Activated naive CD4-positive, alpha-beta T cell treated with anti-CD3 and anti-CD28 coated beads for 36 hours (primary cell): ENCODE measurements at regions not wholly inside any gene's neighbourhood (a gene's known extent, or its start where the extent isn't known, plus 50 kb on each side); places are given as distances from the start of the nearest gene placed in this dataset.
"Not testable (repeated sequence)": the region's sequence is repeated elsewhere in the genome, so short reads cannot be mapped to it uniquely, and the experiment has no call there.

Experiments used
- CTCF ChIA-PET: fragments of 350-600 bp; sonication (Branson Sonifier 250); formaldehyde crosslinking; loops from one replicate; lab custom pipeline; 2021; ENCODE audit warnings: antibody characterized with exemption; lab: Charles Lee
- DNase-seq: peaks from one replicate; pipeline ENCODE4 v3.0.0-alpha.2; 2020
- H3K27ac Mint-ChIP-seq: one replicate; pipeline ENCODE4 v1.8.0; 2021; ENCODE audit warnings: mild to moderate bottlenecking, mixed read lengths
- H3K27me3 Mint-ChIP-seq: one replicate; pipeline ENCODE4 v1.8.0; 2021; ENCODE audit warnings: low read depth, mixed read lengths
- H3K36me3 Mint-ChIP-seq: one replicate; pipeline ENCODE4 v1.8.0; 2021; ENCODE audit warnings: low read depth, mixed read lengths
- H3K4me1 Mint-ChIP-seq: one replicate; pipeline ENCODE4 v1.8.0; 2021; ENCODE audit warnings: low read depth, mixed read lengths
- H3K4me3 Mint-ChIP-seq: one replicate; pipeline ENCODE4 v1.8.0; 2021; ENCODE audit warnings: mild to moderate bottlenecking, moderate library complexity, mixed read lengths
- H3K9me3 Mint-ChIP-seq: one replicate; pipeline ENCODE4 v1.8.0; 2021; ENCODE audit warnings: mixed read lengths
- intact Hi-C: fragments of 100-400 bp; cut with micrococcal nuclease; formaldehyde crosslinking; loops from one replicate; pipeline ENCODE4 v1.15.1; 2023

GRCh38 chr5:97955450-97955849, 772.4 kb upstream of the RIOK2 start:
- no peaks in the 10 kb centered on the region for H3K4me1 Mint-ChIP-seq
- intact Hi-C loops = no loop called here
- no peak for DNase-seq
- H3K4me3 Mint-ChIP-seq = no peak overlapping the region
- CTCF ChIA-PET = no interaction called here
- peaks cover 4% of the 10 kb centered on the region for H3K9me3 Mint-ChIP-seq
- H3K27me3 Mint-ChIP-seq = no peaks in the 10 kb centered on the region
- H3K27ac Mint-ChIP-seq = no peak overlapping the region
- H3K36me3 Mint-ChIP-seq = no peaks in the 10 kb centered on the region

GRCh38 chr5:97967292-97967691, 784.2 kb upstream of the RIOK2 start:
- Mint-ChIP-seq H3K27ac (no peak overlapping the region), H3K4me3 (no peak overlapping the region), H3K27me3 (no peaks in the 10 kb centered on the region), H3K4me1 (no peaks in the 10 kb centered on the region), H3K9me3 (no peaks in the 10 kb centered on the region), H3K36me3 (no peaks in the 10 kb centered on the region)
- CTCF ChIA-PET = no interaction called here
- intact Hi-C loops = no loop called here
- no peak for DNase-seq

GRCh38 chr5:97968346-97968745, 785.3 kb upstream of the RIOK2 start:
- CTCF ChIA-PET = no interaction called here
- Mint-ChIP-seq H3K4me3 (no peak overlapping the region), H3K36me3 (no peaks in the 10 kb centered on the region), H3K27ac (no peak overlapping the region), H3K4me1 (no peaks in the 10 kb centered on the region), H3K9me3 (no peaks in the 10 kb centered on the region), H3K27me3 (no peaks in the 10 kb centered on the region)
- DNase-seq = no peak
- intact Hi-C loops = no loop called here

GRCh38 chr5:97979740-97980139, 793.7 kb upstream of the RGMB start:
- Mint-ChIP-seq H3K9me3 (no peaks in the 10 kb centered on the region), H3K27me3 (no peaks in the 10 kb centered on the region), H3K36me3 (no peaks in the 10 kb centered on the region), H3K4me1 (no peaks in the 10 kb centered on the region), H3K4me3 (no peak overlapping the region), H3K27ac (no peak overlapping the region)
- CTCF ChIA-PET = no interaction called here
- no peak for DNase-seq
- intact Hi-C loops = no loop called here

GRCh38 chr5:97980291-97980690, 793.2 kb upstream of the RGMB start:
- intact Hi-C loops = no loop called here
- H3K9me3 Mint-ChIP-seq = no peaks in the 10 kb centered on the region
- H3K27me3 Mint-ChIP-seq = no peaks in the 10 kb centered on the region
- CTCF ChIA-PET = no interaction called here
- H3K4me3 Mint-ChIP-seq = no peak overlapping the region
- H3K27ac Mint-ChIP-seq = no peak overlapping the region
- no peaks in the 10 kb centered on the region for H3K36me3 Mint-ChIP-seq
- no peak for DNase-seq
- H3K4me1 Mint-ChIP-seq = no peaks in the 10 kb centered on the region

GRCh38 chr5:97986069-97986468, 787.4 kb upstream of the RGMB start:
- Mint-ChIP-seq H3K9me3 (no peaks in the 10 kb centered on the region), H3K36me3 (no peaks in the 10 kb centered on the region), H3K4me1 (no peaks in the 10 kb centered on the region), H3K27ac (no peak overlapping the region), H3K27me3 (peaks cover 2% of the 10 kb centered on the region), H3K4me3 (no peak overlapping the region)
- DNase-seq = no peak
- intact Hi-C loops = no loop called here
- CTCF ChIA-PET = no interaction called here

- Mint-ChIP-seq H3K9me3 (peaks cover 8% of the 10 kb centered on the region), H3K27ac (no peak overlapping the region), H3K4me3 (no peak overlapping the region), H3K27me3 (peaks cover 2% of the 10 kb centered on the region), H3K36me3 (no peaks in the 10 kb centered on the region), H3K4me1 (no peaks in the 10 kb centered on the region)
- no peak for DNase-seq
- CTCF ChIA-PET = no interaction called here
- intact Hi-C loops = no loop called here
Measured at GRCh38 chr5:97991236-97991635, 782.2 kb upstream of the RGMB start.

- CTCF ChIA-PET = no interaction called here
- Mint-ChIP-seq H3K27me3 (no peaks in the 10 kb centered on the region), H3K9me3 (peaks cover 8% of the 10 kb centered on the region), H3K36me3 (no peaks in the 10 kb centered on the region), H3K4me3 (no peak overlapping the region), H3K27ac (no peak overlapping the region), H3K4me1 (no peaks in the 10 kb centered on the region)
- intact Hi-C loops = no loop called here
- no peak for DNase-seq
Measured at GRCh38 chr5:97998941-97999340, 774.5 kb upstream of the RGMB start.

GRCh38 chr5:98004463-98004862, 769.0 kb upstream of the RGMB start:
- CTCF ChIA-PET = no interaction called here
- no peaks in the 10 kb centered on the region for H3K27me3 Mint-ChIP-seq
- H3K27ac Mint-ChIP-seq = no peak overlapping the region
- peaks cover 2% of the 10 kb centered on the region for H3K9me3 Mint-ChIP-seq
- no peak overlapping the region for H3K4me3 Mint-ChIP-seq
- no peaks in the 10 kb centered on the region for H3K36me3 Mint-ChIP-seq
- intact Hi-C loops = no loop called here
- H3K4me1 Mint-ChIP-seq = no peaks in the 10 kb centered on the region
- no peak for DNase-seq

GRCh38 chr5:98016771-98017170, 756.7 kb upstream of the RGMB start:
- no peaks in the 10 kb centered on the region for H3K9me3 Mint-ChIP-seq
- no peaks in the 10 kb centered on the region for H3K27me3 Mint-ChIP-seq
- no peak overlapping the region for H3K27ac Mint-ChIP-seq
- no peaks in the 10 kb centered on the region for H3K4me1 Mint-ChIP-seq
- H3K36me3 Mint-ChIP-seq = no peaks in the 10 kb centered on the region
- H3K4me3 Mint-ChIP-seq = no peak overlapping the region
- CTCF ChIA-PET = no interaction called here
- intact Hi-C loops = no loop called here
- DNase-seq = no peak

- H3K27me3 Mint-ChIP-seq, CTCF ChIA-PET, H3K4me1 Mint-ChIP-seq, H3K9me3 Mint-ChIP-seq, DNase-seq, H3K4me3 Mint-ChIP-seq, H3K36me3 Mint-ChIP-seq, H3K27ac Mint-ChIP-seq, intact Hi-C loops: not testable (repeated sequence)
Measured at GRCh38 chr5:98030273-98030672, 743.2 kb upstream of the RGMB start.

GRCh38 chr5:98031036-98031435, 742.4 kb upstream of the RGMB start:
- H3K9me3 Mint-ChIP-seq, H3K27ac Mint-ChIP-seq, H3K4me1 Mint-ChIP-seq, DNase-seq, CTCF ChIA-PET, H3K36me3 Mint-ChIP-seq, H3K27me3 Mint-ChIP-seq, H3K4me3 Mint-ChIP-seq, intact Hi-C loops: not testable (repeated sequence)

- intact Hi-C loops = no loop called here
- Mint-ChIP-seq H3K4me3 (no peak overlapping the region), H3K27me3 (peaks cover 2% of the 10 kb centered on the region), H3K9me3 (no peaks in the 10 kb centered on the region), H3K36me3 (no peaks in the 10 kb centered on the region), H3K4me1 (no peaks in the 10 kb centered on the region), H3K27ac (no peak overlapping the region)
- CTCF ChIA-PET = no interaction called here
- DNase-seq = no peak
Measured at GRCh38 chr5:98031496-98031895, 742.0 kb upstream of the RGMB start.

- H3K27ac Mint-ChIP-seq = no peak overlapping the region
- H3K9me3 Mint-ChIP-seq = no peaks in the 10 kb centered on the region
- CTCF ChIA-PET = no interaction called here
- DNase-seq = no peak
- H3K4me3 Mint-ChIP-seq = no peak overlapping the region
- peaks cover 2% of the 10 kb centered on the region for H3K27me3 Mint-ChIP-seq
- no peaks in the 10 kb centered on the region for H3K4me1 Mint-ChIP-seq
- no peaks in the 10 kb centered on the region for H3K36me3 Mint-ChIP-seq
- intact Hi-C loops = no loop called here
Measured at GRCh38 chr5:98031926-98032325, 741.5 kb upstream of the RGMB start.
